Transverse colon (tissue), 4 donors: ENCODE measurements at regions not wholly inside any gene's neighbourhood (a gene's known extent, or its start where the extent isn't known, plus 50 kb on each side); places are given as distances from the start of the nearest gene placed in this dataset.

ENCODE experiments used
- DNase-seq: peaks from one replicate; pipeline ENCODE4 v3.0.0-alpha.2; 2019
- H3K27ac ChIP-seq, 4 donors: fragments of 200-600 bp; sonication (generic); 2 replicates each; pipeline ENCODE4 v1.5.1; 2016 to 2018; ENCODE audit warnings: inconsistent platforms in 4 of 4
- H3K27me3 ChIP-seq: fragments of 200-600 bp; sonication (generic); 2 replicates; pipeline ENCODE4 v1.5.1; 2017; ENCODE audit warnings: inconsistent platforms
- H3K36me3 ChIP-seq, 4 donors: fragments of 200-600 bp; sonication (generic); 2 replicates each; pipeline ENCODE4 v1.5.1; 2017 to 2019; ENCODE audit warnings: inconsistent platforms in 4 of 4
- H3K4me1 ChIP-seq, 4 donors: fragments of 200-600 bp; sonication (generic); 2 replicates each; pipeline ENCODE4 v1.5.1; 2017 to 2020; ENCODE audit warnings: inconsistent platforms in 4 of 4
- H3K4me3 ChIP-seq, 4 donors: fragments of 200-600 bp; sonication (generic); 1 replicate in 1 of 4; 2 replicates in 3 of 4; pipeline versions ENCODE4 v1.5.1 to v1.6.1; 2017 to 2019; ENCODE audit warnings: inconsistent platforms in 4 of 4
- H3K9me3 ChIP-seq, 2 donors: fragments of 200-600 bp; sonication (generic); 2 replicates each; pipeline ENCODE4 v1.5.1; 2017 to 2019; ENCODE audit warnings: inconsistent platforms in 2 of 2
- EP300 ChIP-seq: sonication (generic); formaldehyde crosslinking; IDR thresholded peaks from one replicate; pipeline ENCODE4 v1.6.1; 2017; ENCODE audit warnings: antibody characterized with exemption, low read depth
- POLR2A ChIP-seq: fragments of 450-650 bp; IDR thresholded peaks from one replicate; pipeline ENCODE4 v1.6.1; 2016; ENCODE audit warnings: antibody characterized with exemption, mild to moderate bottlenecking, moderate library complexity
- POLR2AphosphoS5 ChIP-seq, 3 donors: sonication (generic); formaldehyde crosslinking; IDR thresholded peaks; one replicate each; pipeline ENCODE4 v1.6.1; 2016; ENCODE audit warnings: antibody characterized with exemption in 3 of 3
- WGBS, 2 donors: methylation state at CpG; one replicate each; pipeline ENCODE4 v1.1.5; 2018; ENCODE audit warnings: low coverage in 1 of 2; 5-methylcytosine and 5-hydroxymethylcytosine counted together
- in situ Hi-C, 4 donors: fragments of 200-750 bp; cut with MboI; loops; one replicate each; pipeline versions ENCODE4 v1.15.0 to v1.15.1; 2017; ENCODE audit warnings: low sequenced_read_pairs in 3 of 4, low pct_ligation_motif_present in 1 of 4, low pct_unique_long_range_greater_than_20kb in 1 of 4
- intact Hi-C: fragments of 100-400 bp; cut with DNase I; formaldehyde crosslinking; loops from one replicate; pipeline ENCODE4 v1.15.1; 2023; ENCODE audit warnings: low total_unique reads
- TF ChIP-seq, protein P1 (sequence below), 5 experiments: fragments of 200-600 bp in 3 of 5; fragments of 450-650 bp in 2 of 5; sonication (generic) in 3 of 5; IDR thresholded peaks; 1 replicate in 2 of 5; 2 replicates in 3 of 5; pipeline ENCODE4 v1.5.1; 2016 to 2017; ENCODE audit warnings: antibody characterized with exemption in 5 of 5, inconsistent platforms in 3 of 5, mild to moderate bottlenecking in 2 of 5, moderate library complexity in 1 of 5

DNA sequence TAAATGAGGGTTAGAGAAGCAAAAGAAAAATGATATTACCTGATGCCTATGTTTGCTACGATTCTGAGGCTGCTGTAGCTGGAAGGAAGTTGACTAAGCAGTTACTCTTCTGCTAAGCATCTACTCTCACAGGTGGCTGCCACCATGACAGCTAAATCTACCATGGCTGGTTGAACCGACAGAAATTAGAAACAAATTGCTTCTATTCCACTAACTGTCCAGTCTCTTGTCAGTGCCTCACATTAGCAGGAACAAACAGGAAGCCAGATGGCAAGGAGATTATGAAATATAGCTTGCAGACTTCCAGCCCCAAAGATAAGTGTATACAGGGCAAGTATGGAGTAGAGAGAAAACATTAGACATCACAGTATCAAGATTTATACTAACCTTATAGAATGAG lies 59.4 kb upstream of the TMEM200A start:
- TF ChIP-seq, protein P1, sequence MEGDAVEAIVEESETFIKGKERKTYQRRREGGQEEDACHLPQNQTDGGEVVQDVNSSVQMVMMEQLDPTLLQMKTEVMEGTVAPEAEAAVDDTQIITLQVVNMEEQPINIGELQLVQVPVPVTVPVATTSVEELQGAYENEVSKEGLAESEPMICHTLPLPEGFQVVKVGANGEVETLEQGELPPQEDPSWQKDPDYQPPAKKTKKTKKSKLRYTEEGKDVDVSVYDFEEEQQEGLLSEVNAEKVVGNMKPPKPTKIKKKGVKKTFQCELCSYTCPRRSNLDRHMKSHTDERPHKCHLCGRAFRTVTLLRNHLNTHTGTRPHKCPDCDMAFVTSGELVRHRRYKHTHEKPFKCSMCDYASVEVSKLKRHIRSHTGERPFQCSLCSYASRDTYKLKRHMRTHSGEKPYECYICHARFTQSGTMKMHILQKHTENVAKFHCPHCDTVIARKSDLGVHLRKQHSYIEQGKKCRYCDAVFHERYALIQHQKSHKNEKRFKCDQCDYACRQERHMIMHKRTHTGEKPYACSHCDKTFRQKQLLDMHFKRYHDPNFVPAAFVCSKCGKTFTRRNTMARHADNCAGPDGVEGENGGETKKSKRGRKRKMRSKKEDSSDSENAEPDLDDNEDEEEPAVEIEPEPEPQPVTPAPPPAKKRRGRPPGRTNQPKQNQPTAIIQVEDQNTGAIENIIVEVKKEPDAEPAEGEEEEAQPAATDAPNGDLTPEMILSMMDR (IDR thresholded peaks at IDR 0.05) = no peak
- TF ChIP-seq POLR2A (no peak), POLR2AphosphoS5 (IDR thresholded peaks at IDR 0.05) (no peak), EP300 (no peak)
- in situ Hi-C loops = loop anchor here in 2 of 4 donors (25.0 kb wide), 2 partner anchors 381 to 556 kb away; no protein-coding TSS in a partner anchor

DNA sequence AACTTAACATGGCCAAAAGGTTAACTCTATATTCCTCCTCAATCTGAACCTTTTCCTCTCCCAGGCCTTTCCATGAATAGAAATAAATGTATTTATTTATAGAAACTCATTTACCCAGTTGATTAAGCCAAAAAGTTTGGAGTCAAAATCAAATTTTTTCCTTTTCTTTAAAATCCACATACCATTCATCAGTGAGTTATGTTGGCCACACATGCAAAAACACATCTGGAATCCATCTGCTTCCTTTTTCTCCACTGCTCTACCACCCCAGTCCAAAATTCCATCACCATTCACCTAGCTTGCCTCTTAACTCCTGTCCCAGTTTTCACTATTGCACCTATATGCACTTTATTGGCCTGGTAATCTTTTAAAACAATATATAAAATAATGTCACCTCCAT lies 62.4 kb upstream of the TMEM200A start:
- DNase-seq = no peak
- intact Hi-C loops = no loop called here

More for the DNA sequence above, 59.4 kb upstream of the TMEM200A start:
- Histone ChIP-seq H3K27ac (no peak overlapping the region), H3K27me3 (no peaks in the 10 kb centered on the region), H3K36me3 (no peaks in the 10 kb centered on the region), H3K9me3 (no peaks in the 10 kb centered on the region), H3K4me1 (no peaks in the 10 kb centered on the region), H3K4me3 (no peak overlapping the region)
- 50% methylated on average over 2 of the region's 2 CpGs; no CpG with 5 or more reads in 1 of the 2 donors for WGBS, 2 donors
- no peak for DNase-seq
- intact Hi-C loops = no loop called here

DNA sequence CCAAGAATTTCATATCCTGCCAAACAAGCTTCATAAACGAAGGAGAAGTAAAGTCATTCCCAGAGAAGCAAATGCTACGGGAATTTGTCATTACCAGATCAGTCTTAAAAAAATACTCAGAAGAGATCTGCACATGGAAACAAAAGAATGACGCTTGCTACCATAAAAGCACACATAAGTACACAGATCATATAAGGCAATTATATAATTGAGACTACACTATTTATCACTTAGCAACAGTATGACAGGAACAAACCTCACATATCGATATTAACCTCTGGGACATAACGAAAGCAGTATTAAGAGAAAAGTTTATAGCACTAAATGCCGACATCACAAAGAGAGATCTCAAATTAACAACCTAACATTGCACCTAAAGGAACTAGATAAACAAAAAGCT lies 67.6 kb upstream of the TMEM200A start:
- Histone ChIP-seq H3K27ac (no peak overlapping the region), H3K9me3 (peaks cover 0 to 3% of the 10 kb centered on the region in 2 donors), H3K36me3 (no peaks in the 10 kb centered on the region), H3K4me1 (no peaks in the 10 kb centered on the region), H3K4me3 (no peak overlapping the region), H3K27me3 (no peaks in the 10 kb centered on the region)
- TF ChIP-seq EP300 (no peak), POLR2AphosphoS5 (IDR thresholded peaks at IDR 0.05) (no peak), POLR2A (no peak)
- TF ChIP-seq, protein P1 (IDR thresholded peaks at IDR 0.05) = no peak
- 38 to 56% methylated on average over 6 of the region's 6 CpGs for WGBS, 2 donors
- in situ Hi-C loops = no loop called here
- DNase-seq = no peak
- intact Hi-C loops = no loop called here

More for the DNA sequence above, 62.4 kb upstream of the TMEM200A start:
- Histone ChIP-seq H3K36me3 (no peaks in the 10 kb centered on the region), H3K9me3 (no peaks in the 10 kb centered on the region), H3K27ac (no peak overlapping the region), H3K4me1 (no peaks in the 10 kb centered on the region), H3K4me3 (no peak overlapping the region), H3K27me3 (no peaks in the 10 kb centered on the region)
- TF ChIP-seq POLR2A = no peak
- TF ChIP-seq POLR2AphosphoS5 (IDR thresholded peaks at IDR 0.05) = no peak
- TF ChIP-seq, protein P1 (IDR thresholded peaks at IDR 0.05) = no peak
- TF ChIP-seq EP300 = no peak
- in situ Hi-C loops = loop anchor here in 2 of 4 donors (25.0 kb wide), 2 partner anchors 384 to 559 kb away; no protein-coding TSS in a partner anchor

DNA sequence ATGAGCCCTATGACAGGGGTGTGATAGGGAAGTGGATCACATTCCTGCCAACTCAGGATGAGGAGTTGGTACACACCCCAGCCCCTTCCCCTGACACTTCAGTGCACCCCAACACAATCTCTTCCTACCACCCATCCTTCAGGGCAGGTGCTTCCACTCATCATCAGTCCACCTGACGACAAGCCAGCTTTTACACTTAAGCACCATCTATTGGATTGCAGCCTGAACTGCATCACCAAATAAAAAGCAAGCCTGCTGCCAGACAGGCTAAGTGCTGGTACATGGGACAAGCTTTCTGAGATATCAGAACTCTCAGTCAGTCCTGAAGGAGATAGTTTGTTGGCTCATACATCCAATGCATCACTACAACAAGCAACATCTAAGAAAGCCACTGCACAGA lies 69.0 kb upstream of the TMEM200A start:
- Histone ChIP-seq H3K4me1 (no peaks in the 10 kb centered on the region), H3K36me3 (no peaks in the 10 kb centered on the region), H3K9me3 (peaks cover 0 to 3% of the 10 kb centered on the region in 2 donors), H3K27ac (no peak overlapping the region), H3K27me3 (no peaks in the 10 kb centered on the region), H3K4me3 (no peak overlapping the region)
- in situ Hi-C loops = no loop called here
- DNase-seq = no peak
- intact Hi-C loops = no loop called here
- no peak for TF ChIP-seq EP300
- no peak for TF ChIP-seq POLR2A
- TF ChIP-seq POLR2AphosphoS5 (IDR thresholded peaks at IDR 0.05) = no peak
- TF ChIP-seq, protein P1 (IDR thresholded peaks at IDR 0.05) = no peak
- WGBS, 2 donors = 56% methylated on average over 1 of the region's 1 CpG; no CpG with 5 or more reads in 1 of the 2 donors
